AG09319 (cell line): ENCODE measurements at regions not wholly inside any gene's neighbourhood (a gene's known extent, or its start where the extent isn't known, plus 50 kb on each side); places are given as distances from the start of the nearest gene placed in this dataset.

Source experiments
- DNase-seq: peaks from one replicate; pipeline ENCODE4 v3.0.0-alpha.2; 2010; ENCODE audit warnings: low read depth; ENCODE audit errors: extremely low read depth
- CTCF ChIP-seq: IDR thresholded peaks from 2 replicates; pipeline ENCODE4 v1.5.1; 2011; ENCODE audit warnings: low read depth, mild to moderate bottlenecking, inconsistent platforms, low read length, moderate library complexity

DNA sequence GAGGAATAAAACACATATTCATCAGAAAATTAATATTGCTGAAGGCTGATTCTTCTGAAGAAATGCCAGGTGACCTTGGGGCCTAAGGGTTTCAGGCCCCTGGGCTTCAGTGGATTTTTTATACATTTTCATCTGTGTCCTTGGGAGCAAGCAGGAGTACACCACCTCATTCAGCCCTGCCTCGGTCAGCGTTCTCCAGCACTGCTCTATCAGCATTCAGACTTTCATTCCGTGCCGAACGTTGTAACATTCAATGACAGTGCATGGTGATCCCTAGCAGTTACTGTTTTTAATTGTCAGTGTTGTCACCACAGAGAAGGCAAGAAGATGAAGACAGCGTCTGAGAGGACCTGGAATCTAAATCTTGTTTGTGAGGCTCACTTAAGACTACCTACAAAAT is 490.4 kb downstream of the DNAH5 start:
- no peak for TF ChIP-seq CTCF
- DNase-seq = no peak

- no peak for DNase-seq
- no peak for TF ChIP-seq CTCF
Observed at GRCh38 chr5:13448843-13449242, 495.6 kb downstream of the DNAH5 start.

GRCh38 chr5:13439430-13439829 is 505.1 kb downstream of the DNAH5 start:
- TF ChIP-seq CTCF = no peak
- DNase-seq = no peak

DNA sequence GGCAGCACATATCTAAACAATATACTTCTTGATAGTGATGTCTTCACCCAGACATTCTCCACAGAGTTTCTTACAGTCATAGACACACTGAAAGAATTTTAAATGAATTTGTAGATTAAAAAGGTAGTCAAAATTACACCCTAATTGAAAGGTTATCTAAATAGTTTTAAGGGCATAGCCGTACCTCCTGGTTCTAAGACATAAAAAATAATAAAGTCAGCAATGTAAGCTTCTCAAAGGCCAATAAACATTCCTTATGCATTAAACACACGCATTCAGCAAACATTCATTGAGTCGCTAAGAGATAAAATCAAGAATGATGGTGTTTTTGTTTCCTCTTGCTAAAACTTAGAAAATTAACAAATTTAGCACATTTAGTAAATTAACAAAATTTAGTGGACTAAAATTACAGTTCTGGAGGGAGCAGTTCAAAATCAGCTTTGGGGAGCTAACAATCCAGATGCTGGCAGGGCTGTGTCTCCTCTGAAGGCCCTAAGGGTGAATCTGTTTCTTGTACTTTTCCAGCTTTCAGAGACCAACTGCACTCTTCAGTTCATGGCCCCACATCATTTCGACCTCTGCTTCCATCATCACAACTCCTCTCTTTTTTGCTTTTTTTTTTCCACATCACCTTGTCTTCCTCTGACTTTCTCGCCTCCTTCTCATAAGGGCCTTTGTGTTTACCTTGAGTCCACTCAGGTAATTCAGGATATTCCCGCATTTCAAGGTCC is 516.5 kb downstream of the DNAH5 start:
- no peak for TF ChIP-seq CTCF
- no peak for DNase-seq

DNA sequence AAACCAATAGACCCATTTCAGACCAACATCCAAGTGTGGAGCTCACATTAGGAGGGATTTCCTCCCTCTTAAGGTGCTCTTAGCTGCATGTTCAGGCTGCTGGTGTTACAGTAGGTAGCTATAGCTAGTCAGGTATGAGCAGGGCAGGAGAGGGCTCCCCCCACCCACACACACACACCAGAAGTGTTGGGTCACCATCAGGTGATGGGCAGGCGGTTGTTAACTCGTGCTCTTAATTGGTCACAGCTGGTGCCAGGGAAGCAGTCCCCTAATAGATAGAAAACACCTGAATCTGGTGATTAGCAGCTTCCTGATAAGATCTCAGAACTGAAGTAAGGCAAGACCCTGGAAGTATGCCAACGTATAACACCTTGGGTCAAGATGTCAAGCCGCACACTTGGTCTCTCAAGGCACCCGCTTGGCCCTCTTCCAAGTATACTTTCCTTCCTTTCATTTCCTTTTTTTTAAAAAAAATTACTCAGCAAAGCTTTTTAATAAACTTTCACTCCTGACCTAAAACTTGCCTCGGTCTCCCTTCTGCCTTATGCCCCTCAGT is 532.4 kb downstream of the DNAH5 start:
- no peak for DNase-seq
- no peak for TF ChIP-seq CTCF

DNA sequence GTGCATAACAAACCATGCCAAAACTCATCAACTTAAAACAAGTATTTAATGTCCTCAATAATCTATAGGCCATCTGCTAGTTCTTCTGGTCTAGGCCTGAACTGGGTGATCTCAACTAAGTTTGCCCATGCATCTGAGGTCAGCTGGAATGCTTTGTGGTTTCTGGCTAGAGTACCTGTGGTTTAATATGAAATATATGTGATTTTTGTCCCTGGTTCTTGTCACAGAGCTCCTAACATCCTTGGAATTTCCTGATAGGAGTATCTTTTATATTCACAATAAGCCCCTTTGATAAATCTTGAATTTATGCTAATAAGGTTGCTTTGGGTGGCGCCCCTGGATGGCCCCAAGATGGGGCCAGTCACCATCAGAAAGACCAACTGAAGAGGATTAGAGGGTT is 535.9 kb downstream of the DNAH5 start:
- TF ChIP-seq CTCF = no peak
- no peak for DNase-seq

- no peak for DNase-seq
- TF ChIP-seq CTCF = no peak
Observed at GRCh38 chr5:13403351-13403750, 541.1 kb downstream of the DNAH5 start.
